Prostate gland (tissue), 2 donors: ENCODE measurements at regions not wholly inside any gene's neighbourhood (a gene's known extent, or its start where the extent isn't known, plus 50 kb on each side); places are given as distances from the start of the nearest gene placed in this dataset.

ENCODE experiments used
- DNase-seq: peaks from one replicate; pipeline ENCODE4 v3.0.0-alpha.2; 2019; ENCODE audit warnings: low spot score
- H3K27ac ChIP-seq, 2 donors: fragments of 200-600 bp; sonication (generic); 2 replicates each; pipeline ENCODE4 v1.5.1; 2017 to 2019
- H3K27me3 ChIP-seq: fragments of 200-600 bp; sonication (generic); replicated peaks from 2 replicates; pipeline ENCODE4 v1.5.1; 2019; ENCODE audit not compliant: insufficient read depth
- H3K36me3 ChIP-seq, 2 donors: fragments of 200-600 bp; sonication (generic); 1 replicate in 1 of 2; 2 replicates in 1 of 2; pipeline versions ENCODE4 v1.5.1 to v1.8.1; 2017 to 2019
- H3K4me1 ChIP-seq: fragments of 200-600 bp; sonication (generic); replicated peaks from 2 replicates; pipeline ENCODE4 v1.5.1; 2019
- H3K4me3 ChIP-seq, 2 donors: fragments of 200-600 bp; sonication (generic); 2 replicates each; pipeline ENCODE4 v1.5.1; 2017 to 2019
- H3K9me3 ChIP-seq: fragments of 200-600 bp; sonication (generic); 2 replicates; pipeline ENCODE4 v1.5.1; 2017
- CTCF ChIP-seq, 4 experiments: fragments of 200-600 bp in 2 of 4; fragments of 450-650 bp in 2 of 4; sonication (generic) in 2 of 4; IDR thresholded peaks; 1 replicate in 3 of 4; 2 replicates in 1 of 4; pipeline ENCODE4 v1.5.1; 2016 to 2019; ENCODE audit warnings: antibody characterized with exemption in 4 of 4, mild to moderate bottlenecking in 2 of 4, moderate library complexity in 2 of 4
- POLR2A ChIP-seq: fragments of 450-650 bp; IDR thresholded peaks from one replicate; pipeline ENCODE4 v1.6.1; 2016; ENCODE audit warnings: antibody characterized with exemption, mild to moderate bottlenecking
- POLR2AphosphoS5 ChIP-seq: sonication (generic); formaldehyde crosslinking; IDR thresholded peaks from one replicate; pipeline ENCODE4 v1.6.1; 2017; ENCODE audit warnings: antibody characterized with exemption
- WGBS: methylation state at CpG from one replicate; pipeline ENCODE4 v1.1.5; 2018; 5-methylcytosine and 5-hydroxymethylcytosine counted together
- intact Hi-C: fragments of 100-400 bp; cut with DNase I; formaldehyde crosslinking; loops from one replicate; pipeline ENCODE4 v1.14.2; 2022

DNA sequence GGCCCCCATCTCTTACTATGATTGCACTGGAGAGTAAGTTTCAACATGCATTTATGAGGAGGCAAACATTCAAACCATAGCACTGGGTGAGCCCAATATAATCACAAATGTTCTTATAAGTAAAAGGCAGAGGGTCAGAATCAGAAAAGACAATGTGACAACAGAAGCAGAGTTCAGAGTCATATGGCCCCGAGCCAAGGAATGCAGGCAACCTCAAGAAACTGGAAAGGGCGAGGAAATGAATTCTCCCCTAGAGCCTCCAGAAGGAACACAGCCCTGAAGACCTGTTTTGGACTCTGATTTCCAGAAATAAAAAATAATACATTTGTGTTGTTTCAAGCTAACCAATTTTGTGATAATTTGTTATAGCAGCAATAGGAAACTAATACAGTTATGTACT lies 81.3 kb upstream of the ABI3BP start:
- Histone ChIP-seq H3K4me1 (no peaks in the 10 kb centered on the region), H3K27ac (no peak overlapping the region), H3K9me3 (no peaks in the 10 kb centered on the region), H3K36me3 (no peaks in the 10 kb centered on the region), H3K27me3 (no peaks in the 10 kb centered on the region), H3K4me3 (no peak overlapping the region)
- TF ChIP-seq POLR2AphosphoS5 (no peak), CTCF (IDR thresholded peaks at IDR 0.05) (no peak), POLR2A (no peak)
- intact Hi-C loops, result no loop called here
- no peak for DNase-seq
- 97% methylated on average over 2 of the region's 2 CpGs for WGBS

DNA sequence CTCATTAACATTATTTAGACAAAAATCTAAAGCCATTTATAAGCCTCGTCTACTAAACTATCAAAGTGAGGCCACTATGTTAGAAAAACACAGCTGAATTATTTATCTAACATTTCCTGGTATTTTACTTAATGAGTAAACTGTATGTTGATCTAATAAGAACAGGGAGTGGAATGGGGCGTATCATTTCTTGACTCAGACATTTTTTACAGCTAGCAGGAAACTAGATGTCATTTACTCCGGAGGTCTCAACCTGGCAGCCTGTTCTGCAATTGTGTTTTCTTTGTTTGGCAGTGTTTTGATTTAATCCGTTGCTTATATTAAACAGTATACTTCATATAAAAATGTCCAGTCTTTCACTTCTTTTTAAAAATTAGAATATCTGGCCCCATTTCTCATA lies 79.1 kb upstream of the ABI3BP start:
- WGBS, result 33% methylated on average over 4 of the region's 4 CpGs
- intact Hi-C loops, result no loop called here

DNA sequence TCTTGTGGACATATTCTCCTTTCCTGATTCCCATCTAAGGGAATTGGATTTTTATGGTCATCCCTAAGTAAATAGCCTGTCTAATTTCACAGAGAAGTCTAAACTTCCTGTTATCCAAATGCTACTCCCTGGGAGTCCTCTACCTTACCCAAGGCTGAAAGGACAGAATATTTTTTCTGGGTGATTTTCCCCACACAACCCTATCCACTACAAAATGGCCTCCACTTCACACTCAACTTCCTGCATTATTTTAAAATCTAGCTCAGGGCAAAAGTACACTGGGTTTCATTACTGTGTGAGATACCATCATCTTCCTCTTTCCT lies 77.5 kb upstream of the ABI3BP start:
- peak overlapping the region in 1 of 2 donors; percentile 64 for H3K27ac ChIP-seq
- TF ChIP-seq POLR2AphosphoS5 (no peak), POLR2A (no peak), CTCF (IDR thresholded peaks at IDR 0.05) (no peak)
- intact Hi-C loops, result no loop called here

More for the DNA sequence above, 79.1 kb upstream of the ABI3BP start:
- peak; percentile 46 for DNase-seq
- TF ChIP-seq CTCF (IDR thresholded peaks at IDR 0.05) (no peak), POLR2AphosphoS5 (peak; percentile 75), POLR2A (no peak)
- no peak overlapping the region for H3K4me3 ChIP-seq
- H3K4me1 ChIP-seq, result no peaks in the 10 kb centered on the region
- peak overlapping the region in 1 of 2 donors; percentile 64 for H3K27ac ChIP-seq
- H3K27me3 ChIP-seq, result no peaks in the 10 kb centered on the region
- no peaks in the 10 kb centered on the region for H3K36me3 ChIP-seq
- H3K9me3 ChIP-seq, result no peaks in the 10 kb centered on the region

GRCh38 chr3:101069901-101070798 lies 76.9 kb upstream of the ABI3BP start:
- Histone ChIP-seq H3K4me1 (no peaks in the 10 kb centered on the region), H3K36me3 (no peaks in the 10 kb centered on the region), H3K4me3 (no peak overlapping the region), H3K27ac (peak overlapping the region in 1 of 2 donors; percentile 12), H3K27me3 (no peaks in the 10 kb centered on the region), H3K9me3 (no peaks in the 10 kb centered on the region)
- 47% methylated on average over 6 of the region's 6 CpGs for WGBS
- DNase-seq, result peak; percentile 44
- intact Hi-C loops, result no loop called here
- TF ChIP-seq CTCF (IDR thresholded peaks at IDR 0.05) (peak in 3 of 4 experiments; percentile 44 to 53 (median 49)), POLR2A (no peak), POLR2AphosphoS5 (no peak)

More for the DNA sequence above, 77.5 kb upstream of the ABI3BP start:
- H3K4me3 ChIP-seq, result no peak overlapping the region
- DNase-seq, result no peak
- no peaks in the 10 kb centered on the region for H3K4me1 ChIP-seq
- no peaks in the 10 kb centered on the region for H3K9me3 ChIP-seq
- no peaks in the 10 kb centered on the region for H3K36me3 ChIP-seq
- no peaks in the 10 kb centered on the region for H3K27me3 ChIP-seq
